Ishikawa (cell line): ENCODE measurements at regions not wholly inside any gene's neighbourhood (a gene's known extent, or its start where the extent isn't known, plus 50 kb on each side); places are given as distances from the start of the nearest gene placed in this dataset.

Source experiments
- CEBPB ChIP-seq: IDR thresholded peaks from 2 replicates; pipeline ENCODE4 v1.6.1; 2012
- CREB1 ChIP-seq: IDR thresholded peaks from 2 replicates; pipeline ENCODE4 v1.6.1; 2012; ENCODE audit warnings: low read depth
- EGR1 ChIP-seq: IDR thresholded peaks from 2 replicates; pipeline ENCODE4 v1.6.1; 2012
- EP300 ChIP-seq: IDR thresholded peaks from 2 replicates; pipeline ENCODE4 v1.6.1; 2012; ENCODE audit warnings: borderline replicate concordance
- FOXM1 ChIP-seq: IDR thresholded peaks from 2 replicates; pipeline ENCODE4 v1.6.1; 2012; ENCODE audit warnings: low read depth, borderline replicate concordance
- MAX ChIP-seq: IDR thresholded peaks from 2 replicates; pipeline ENCODE4 v1.6.1; 2012
- NFIC ChIP-seq: IDR thresholded peaks from 2 replicates; pipeline ENCODE4 v1.6.1; 2012
- RAD21 ChIP-seq: IDR thresholded peaks from 2 replicates; pipeline ENCODE4 v1.6.1; 2012; ENCODE audit warnings: low read depth
- TAF1 ChIP-seq: IDR thresholded peaks from 2 replicates; pipeline ENCODE4 v1.6.1; 2012; ENCODE audit warnings: low read depth, mild to moderate bottlenecking
- TCF12 ChIP-seq: IDR thresholded peaks from 2 replicates; pipeline ENCODE4 v1.6.1; 2012; ENCODE audit warnings: low read depth
- TEAD4 ChIP-seq: IDR thresholded peaks from 2 replicates; pipeline ENCODE4 v1.6.1; 2012
- YY1 ChIP-seq: IDR thresholded peaks from 2 replicates; pipeline ENCODE4 v1.6.1; 2012; ENCODE audit warnings: low read depth
- ZBTB7A ChIP-seq: IDR thresholded peaks from 2 replicates; pipeline ENCODE4 v1.6.1; 2012; ENCODE audit warnings: low read depth
- TF ChIP-seq, protein P1 (sequence below): IDR thresholded peaks from 2 replicates; pipeline ENCODE4 v1.6.1; 2012; ENCODE audit warnings: low read depth, mild to moderate bottlenecking

GRCh38 chr3:80086426-80086825, 318.6 kb upstream of the ROBO1 start:
- TF ChIP-seq, protein P1, sequence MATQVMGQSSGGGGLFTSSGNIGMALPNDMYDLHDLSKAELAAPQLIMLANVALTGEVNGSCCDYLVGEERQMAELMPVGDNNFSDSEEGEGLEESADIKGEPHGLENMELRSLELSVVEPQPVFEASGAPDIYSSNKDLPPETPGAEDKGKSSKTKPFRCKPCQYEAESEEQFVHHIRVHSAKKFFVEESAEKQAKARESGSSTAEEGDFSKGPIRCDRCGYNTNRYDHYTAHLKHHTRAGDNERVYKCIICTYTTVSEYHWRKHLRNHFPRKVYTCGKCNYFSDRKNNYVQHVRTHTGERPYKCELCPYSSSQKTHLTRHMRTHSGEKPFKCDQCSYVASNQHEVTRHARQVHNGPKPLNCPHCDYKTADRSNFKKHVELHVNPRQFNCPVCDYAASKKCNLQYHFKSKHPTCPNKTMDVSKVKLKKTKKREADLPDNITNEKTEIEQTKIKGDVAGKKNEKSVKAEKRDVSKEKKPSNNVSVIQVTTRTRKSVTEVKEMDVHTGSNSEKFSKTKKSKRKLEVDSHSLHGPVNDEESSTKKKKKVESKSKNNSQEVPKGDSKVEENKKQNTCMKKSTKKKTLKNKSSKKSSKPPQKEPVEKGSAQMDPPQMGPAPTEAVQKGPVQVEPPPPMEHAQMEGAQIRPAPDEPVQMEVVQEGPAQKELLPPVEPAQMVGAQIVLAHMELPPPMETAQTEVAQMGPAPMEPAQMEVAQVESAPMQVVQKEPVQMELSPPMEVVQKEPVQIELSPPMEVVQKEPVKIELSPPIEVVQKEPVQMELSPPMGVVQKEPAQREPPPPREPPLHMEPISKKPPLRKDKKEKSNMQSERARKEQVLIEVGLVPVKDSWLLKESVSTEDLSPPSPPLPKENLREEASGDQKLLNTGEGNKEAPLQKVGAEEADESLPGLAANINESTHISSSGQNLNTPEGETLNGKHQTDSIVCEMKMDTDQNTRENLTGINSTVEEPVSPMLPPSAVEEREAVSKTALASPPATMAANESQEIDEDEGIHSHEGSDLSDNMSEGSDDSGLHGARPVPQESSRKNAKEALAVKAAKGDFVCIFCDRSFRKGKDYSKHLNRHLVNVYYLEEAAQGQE: no peak
- TF ChIP-seq RAD21 (no peak), MAX (no peak), EP300 (no peak), YY1 (no peak), ZBTB7A (no peak), CEBPB (no peak), NFIC (no peak), FOXM1 (no peak), TEAD4 (no peak), EGR1 (no peak), CREB1 (no peak), TCF12 (no peak), TAF1 (no peak)
